Hepatocyte (in vitro differentiated cells): ENCODE measurements at regions not wholly inside any gene's neighbourhood (a gene's known extent, or its start where the extent isn't known, plus 50 kb on each side); places are given as distances from the start of the nearest gene placed in this dataset.
A peak's percentile ranks its signal among the peaks of the same experiment; 100 is the strongest.

Experiments used
- DNase-seq: peaks from one replicate; pipeline ENCODE4 v3.0.0-alpha.2; 2016; ENCODE audit warnings: low spot score
- H2AFZ ChIP-seq: fragments of 200-600 bp; sonication (generic); 2 replicates; pipeline ENCODE4 v1.6.0; 2016; ENCODE audit warnings: antibody characterized with exemption, mild to moderate bottlenecking
- H3K27ac ChIP-seq: fragments of 200-600 bp; sonication (generic); 2 replicates; pipeline ENCODE4 v1.5.1; 2016; ENCODE audit warnings: mild to moderate bottlenecking
- H3K27me3 ChIP-seq: fragments of 200-600 bp; sonication (generic); 2 replicates; pipeline ENCODE4 v1.6.1; 2016
- H3K36me3 ChIP-seq: fragments of 200-600 bp; sonication (generic); replicated peaks from 2 replicates; pipeline ENCODE4 v1.5.1; 2016; ENCODE audit warnings: low read depth; ENCODE audit not compliant: insufficient read depth
- H3K4me1 ChIP-seq: fragments of 200-600 bp; sonication (generic); 2 replicates; pipeline ENCODE4 v1.5.1; 2016; ENCODE audit warnings: mild to moderate bottlenecking, moderate library complexity; ENCODE audit not compliant: insufficient read depth
- H3K4me2 ChIP-seq: fragments of 200-600 bp; sonication (generic); 2 replicates; pipeline ENCODE4 v1.6.0; 2016
- H3K4me3 ChIP-seq: fragments of 200-600 bp; sonication (generic); 2 replicates; pipeline ENCODE4 v1.5.1; 2016; ENCODE audit warnings: mild to moderate bottlenecking
- H3K79me2 ChIP-seq: fragments of 200-600 bp; sonication (generic); 2 replicates; pipeline ENCODE4 v1.6.0; 2017; ENCODE audit warnings: mild to moderate bottlenecking
- H3K9me2 ChIP-seq: fragments of 200-600 bp; sonication (generic); replicated peaks from 2 replicates; pipeline ENCODE4 v1.6.0; 2017; ENCODE audit warnings: mild to moderate bottlenecking; ENCODE audit not compliant: insufficient read depth
- H3K9me3 ChIP-seq: fragments of 200-600 bp; sonication (generic); 2 replicates; pipeline ENCODE4 v1.5.1; 2016; ENCODE audit warnings: low read depth, mild to moderate bottlenecking
- H4K20me1 ChIP-seq: fragments of 200-600 bp; sonication (generic); 2 replicates; pipeline ENCODE4 v1.6.0; 2016; ENCODE audit warnings: mild to moderate bottlenecking; ENCODE audit not compliant: insufficient read depth, poor library complexity, severe bottlenecking
- CTCF ChIP-seq: fragments of 200-600 bp; sonication (generic); IDR thresholded peaks from 2 replicates; pipeline ENCODE4 v1.5.1; 2016; ENCODE audit warnings: antibody characterized with exemption, mild to moderate bottlenecking; ENCODE audit not compliant: poor library complexity
- EZH2 ChIP-seq: fragments of 200-600 bp; sonication (generic); IDR thresholded peaks from 2 replicates; pipeline ENCODE4 v1.6.1; 2016; ENCODE audit warnings: antibody characterized with exemption, mild to moderate bottlenecking, borderline replicate concordance
- EZH2phosphoT487 ChIP-seq: fragments of 200-600 bp; sonication (generic); IDR thresholded peaks from one replicate; pipeline ENCODE4 v1.6.1; 2018; ENCODE audit warnings: antibody characterized with exemption, mild to moderate bottlenecking, low read depth, moderate library complexity; ENCODE audit not compliant: unreplicated experiment, severe bottlenecking
- WGBS: methylation state at CpG from one replicate; pipeline ENCODE4 v1.1.6; 2016; ENCODE audit warnings: low lambda C conversion rate; ENCODE audit errors: missing lambda C conversion rate; 5-methylcytosine and 5-hydroxymethylcytosine counted together

DNA sequence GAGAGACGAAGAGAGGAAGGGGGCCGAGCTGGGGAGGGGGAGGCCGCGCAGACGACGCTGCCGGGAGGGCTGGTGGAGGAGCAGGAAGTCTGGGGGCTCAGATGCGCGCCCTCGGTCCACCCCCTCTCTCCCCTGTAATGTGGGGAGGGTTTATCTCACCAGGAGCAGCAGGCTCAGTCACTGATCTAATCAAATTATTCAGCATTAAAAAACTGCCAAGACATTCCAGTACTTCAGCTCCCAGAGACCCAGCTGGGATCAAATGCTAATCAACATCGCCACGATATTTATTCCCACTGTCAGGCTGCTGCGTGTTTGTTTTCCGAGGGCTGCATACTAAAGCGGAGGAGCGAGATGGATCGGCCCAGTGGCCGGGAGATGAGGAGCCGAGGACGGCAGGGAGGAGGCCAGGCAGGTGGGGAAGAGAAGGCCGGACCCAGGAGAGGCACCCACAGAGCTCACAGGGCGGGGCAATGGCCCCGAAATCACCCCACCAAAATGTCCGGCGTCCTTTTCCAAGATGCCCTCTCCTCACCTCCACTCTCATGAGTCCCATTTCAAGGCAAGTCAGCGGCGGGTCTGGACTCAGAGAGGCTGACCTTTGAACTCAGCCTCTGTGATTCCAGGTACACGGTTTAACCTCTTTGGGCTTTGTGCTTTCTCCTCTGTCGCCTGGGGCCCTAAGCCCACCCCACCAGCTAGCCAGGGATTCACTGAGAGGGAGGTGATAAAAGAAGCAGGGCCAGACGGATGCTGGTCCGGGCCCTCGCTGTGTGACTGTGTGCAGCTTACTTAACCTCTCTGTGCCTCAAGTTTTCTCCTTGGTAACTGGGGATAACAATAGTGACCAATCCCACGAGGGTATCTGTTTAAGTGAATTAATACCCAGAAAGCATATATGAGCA, 502.1 kb downstream of the MN1 start:
- H4K20me1 ChIP-seq, result no peaks in the 10 kb centered on the region
- no peaks in the 10 kb centered on the region for H3K9me3 ChIP-seq
- TF ChIP-seq EZH2, result no peak
- TF ChIP-seq CTCF, result no peak
- TF ChIP-seq EZH2phosphoT487, result no peak
- H3K27ac ChIP-seq, result no peak overlapping the region
- 42% methylated on average over 25 of the region's 33 CpGs for WGBS
- peak overlapping the region; percentile 71 for H3K4me2 ChIP-seq
- no peak overlapping the region for H3K4me3 ChIP-seq
- H3K79me2 ChIP-seq, result no peaks in the 10 kb centered on the region
- H3K9me2 ChIP-seq, result no peaks in the 10 kb centered on the region
- H2AFZ ChIP-seq, result peak overlapping the region; percentile 15
- DNase-seq, result no peak
- H3K27me3 ChIP-seq, result peaks cover 40% of the 10 kb centered on the region
- no peaks in the 10 kb centered on the region for H3K4me1 ChIP-seq
- H3K36me3 ChIP-seq, result no peaks in the 10 kb centered on the region

DNA sequence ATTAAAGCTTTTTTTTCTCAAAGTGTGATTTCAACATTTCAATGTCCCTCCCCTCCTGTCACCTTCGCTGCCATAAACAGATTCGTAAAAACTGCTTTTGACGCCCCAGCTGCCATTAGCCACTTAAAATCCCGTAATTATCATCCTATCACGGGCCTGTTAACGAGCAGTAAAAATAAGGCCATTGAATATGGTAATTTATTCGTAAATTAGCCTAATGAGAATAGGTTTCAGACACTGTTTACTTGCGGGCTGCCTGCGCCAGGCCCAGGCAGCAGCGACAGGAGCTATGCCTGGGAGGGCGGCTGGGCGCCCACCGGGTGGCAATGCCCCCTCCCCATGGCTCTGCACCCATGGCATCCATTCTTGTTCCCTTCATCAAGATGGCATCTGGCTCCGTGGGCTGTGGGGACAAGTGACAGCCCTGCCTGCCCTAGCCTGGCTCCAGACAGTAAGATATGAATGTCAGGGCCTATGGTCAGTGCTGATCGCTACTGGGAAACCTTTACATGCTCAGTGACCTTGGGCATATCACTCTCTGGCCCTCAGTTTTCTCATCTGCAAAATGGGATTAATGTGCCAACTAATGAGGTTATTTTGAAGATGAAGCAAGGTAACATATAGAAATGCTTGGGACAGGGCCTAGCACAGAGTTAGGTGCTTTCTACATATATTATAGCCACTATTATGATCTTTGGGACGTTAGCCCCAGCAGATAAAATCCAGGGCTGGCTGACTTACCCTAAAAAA, 500.8 kb downstream of the MN1 start:
- TF ChIP-seq EZH2phosphoT487 (no peak), CTCF (no peak), EZH2 (no peak)
- no peak overlapping the region for H2AFZ ChIP-seq
- H3K27ac ChIP-seq, result no peak overlapping the region
- H3K4me3 ChIP-seq, result no peak overlapping the region
- H3K4me2 ChIP-seq, result no peak overlapping the region
- no peaks in the 10 kb centered on the region for H3K36me3 ChIP-seq
- no peaks in the 10 kb centered on the region for H3K9me3 ChIP-seq
- no peak for DNase-seq
- no peaks in the 10 kb centered on the region for H3K4me1 ChIP-seq
- 89% methylated on average over 16 of the region's 16 CpGs for WGBS
- H3K27me3 ChIP-seq, result peaks cover 35% of the 10 kb centered on the region
- H3K79me2 ChIP-seq, result no peaks in the 10 kb centered on the region
- H4K20me1 ChIP-seq, result no peaks in the 10 kb centered on the region
- H3K9me2 ChIP-seq, result no peaks in the 10 kb centered on the region

- Histone ChIP-seq H3K4me3 (no peak overlapping the region), H3K79me2 (no peaks in the 10 kb centered on the region), H3K9me2 (no peaks in the 10 kb centered on the region), H3K27me3 (peaks cover 22% of the 10 kb centered on the region), H3K36me3 (no peaks in the 10 kb centered on the region), H4K20me1 (no peaks in the 10 kb centered on the region), H2AFZ (no peak overlapping the region), H3K27ac (no peak overlapping the region), H3K9me3 (no peaks in the 10 kb centered on the region), H3K4me2 (no peak overlapping the region), H3K4me1 (no peaks in the 10 kb centered on the region)
- WGBS, result 84% methylated on average over 11 of the region's 11 CpGs
- TF ChIP-seq EZH2phosphoT487 (no peak), CTCF (no peak), EZH2 (no peak)
- no peak for DNase-seq
Observed at GRCh38 chr22:27302501-27302900, 499.1 kb downstream of the MN1 start.
